Stimulated activated effector memory CD8-positive, alpha-beta T cell treated with anti-CD3 and anti-CD28 coated beads, Interleukin-12 subunit alpha, Interleukin-12 subunit beta, amount 100 ng/mL, for 72 hours (primary cell): ENCODE measurements at regions not wholly inside any gene's neighbourhood (a gene's known extent, or its start where the extent isn't known, plus 50 kb on each side); places are given as distances from the start of the nearest gene placed in this dataset.
"Not testable (repeated sequence)": the region's sequence is repeated elsewhere in the genome, so short reads cannot be mapped to it uniquely, and the experiment has no call there.

Experiments
- ATAC-seq: fragments of 150-1000 bp; cut with Tn5 transposase; 2 replicates; pipeline ENCODE4 v1.10.0; 2021
- DNase-seq, 2 donors: peaks; one replicate each; pipeline ENCODE4 v3.0.0; 2021 to 2022; ENCODE audit warnings: low spot score in 2 of 2
- H3K27ac Mint-ChIP-seq: one replicate; pipeline ENCODE4 v1.8.0; 2022; ENCODE audit warnings: mild to moderate bottlenecking, mixed read lengths
- H3K36me3 Mint-ChIP-seq: one replicate; pipeline ENCODE4 v1.8.0; 2022; ENCODE audit warnings: mild to moderate bottlenecking, mixed read lengths
- H3K4me1 Mint-ChIP-seq: one replicate; pipeline ENCODE4 v1.8.0; 2022; ENCODE audit warnings: mixed read lengths
- H3K4me3 Mint-ChIP-seq: one replicate; pipeline ENCODE4 v1.8.0; 2022; ENCODE audit warnings: mild to moderate bottlenecking, mixed read lengths
- H3K9me3 Mint-ChIP-seq: one replicate; pipeline ENCODE4 v1.8.0; 2022; ENCODE audit warnings: mixed read lengths

GRCh38 chr5:179468696-179469095, 81.7 kb upstream of the RUFY1 start:
- Mint-ChIP-seq H3K27ac (no peak overlapping the region), H3K4me3 (no peak overlapping the region), H3K4me1 (no peaks in the 10 kb centered on the region), H3K9me3 (no peaks in the 10 kb centered on the region), H3K36me3 (no peaks in the 10 kb centered on the region)
- ATAC-seq (peak; percentile 37), DNase-seq (no peak)

GRCh38 chr5:179467441-179467840, 82.9 kb upstream of the RUFY1 start:
- Mint-ChIP-seq H3K4me1 (no peaks in the 10 kb centered on the region), H3K9me3 (no peaks in the 10 kb centered on the region), H3K36me3 (no peaks in the 10 kb centered on the region), H3K4me3 (no peak overlapping the region), H3K27ac (no peak overlapping the region)
- no peak for DNase-seq
- no peak for ATAC-seq

DNA sequence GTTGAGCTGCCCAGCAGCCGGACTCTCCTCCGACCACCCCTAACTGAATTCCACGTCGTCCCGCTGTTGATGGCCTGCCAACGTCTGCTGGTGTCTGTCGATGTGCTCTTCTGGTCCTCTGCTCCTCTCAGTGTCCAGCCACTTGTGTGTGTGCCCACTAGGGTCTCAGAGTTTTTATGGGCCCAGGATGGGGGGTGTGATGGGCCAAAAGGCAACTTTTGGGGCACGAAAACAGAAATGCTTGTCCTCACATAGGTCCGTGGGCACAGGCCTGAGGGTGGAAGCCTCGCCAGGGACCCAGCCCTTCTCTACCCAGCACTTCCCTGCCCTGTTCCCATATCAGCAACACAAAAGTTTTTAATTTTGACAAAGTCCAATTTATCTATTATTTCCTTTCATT, 85.7 kb upstream of the RUFY1 start:
- Mint-ChIP-seq H3K4me3 (no peak overlapping the region), H3K27ac (no peak overlapping the region), H3K4me1 (no peaks in the 10 kb centered on the region), H3K9me3 (no peaks in the 10 kb centered on the region), H3K36me3 (no peaks in the 10 kb centered on the region)
- ATAC-seq (no peak), DNase-seq (no peak)

DNA sequence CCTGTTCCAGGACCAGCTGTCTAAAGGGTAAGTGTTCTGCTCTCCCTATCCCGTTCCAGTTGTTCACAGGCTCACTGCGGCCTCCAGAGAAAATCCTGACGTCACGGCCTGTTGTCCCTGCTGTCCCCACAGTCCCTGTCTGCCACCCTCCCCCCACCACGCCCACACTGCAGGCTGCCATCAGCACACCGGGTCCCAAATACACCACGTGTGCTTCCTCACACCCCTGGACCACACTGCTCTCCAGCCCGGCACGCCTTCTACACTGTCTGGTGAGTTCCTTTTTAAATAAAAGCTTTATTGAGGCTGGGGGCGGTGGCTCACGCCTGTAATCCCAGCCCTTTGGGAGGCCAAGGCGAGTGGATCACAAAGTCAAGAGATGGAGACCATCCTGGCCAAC, 88.3 kb upstream of the RUFY1 start:
- H3K4me1 Mint-ChIP-seq = no peaks in the 10 kb centered on the region
- no peaks in the 10 kb centered on the region for H3K36me3 Mint-ChIP-seq
- peaks cover 3% of the 10 kb centered on the region for H3K9me3 Mint-ChIP-seq
- ATAC-seq (no peak), DNase-seq (no peak)
- no peak overlapping the region for H3K27ac Mint-ChIP-seq
- H3K4me3 Mint-ChIP-seq = no peak overlapping the region

DNA sequence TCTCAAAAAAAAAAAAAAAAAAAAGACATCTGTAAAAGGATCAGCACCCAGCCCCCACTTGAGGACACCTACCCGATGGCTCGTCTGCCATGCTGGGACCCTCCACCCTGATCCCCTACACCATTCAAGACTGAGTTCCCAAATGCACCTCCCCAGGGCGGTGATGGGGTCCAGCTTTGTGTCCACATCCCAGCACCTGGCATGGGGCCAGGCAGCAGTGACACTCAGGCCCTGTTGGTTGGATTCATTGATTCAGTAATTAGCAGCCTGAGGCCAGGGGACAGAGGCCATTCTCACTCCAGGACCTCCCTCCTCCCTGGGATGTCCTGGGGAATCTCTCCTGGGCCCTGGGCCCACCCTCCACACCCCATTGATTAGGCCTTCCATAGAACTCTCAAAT, 88.8 kb upstream of the RUFY1 start:
- no peaks in the 10 kb centered on the region for H3K36me3 Mint-ChIP-seq
- no peak overlapping the region for H3K27ac Mint-ChIP-seq
- H3K4me3 Mint-ChIP-seq = no peak overlapping the region
- peaks cover 3% of the 10 kb centered on the region for H3K9me3 Mint-ChIP-seq
- no peaks in the 10 kb centered on the region for H3K4me1 Mint-ChIP-seq
- DNase-seq = no peak
- ATAC-seq = no peak

- Mint-ChIP-seq H3K27ac (no peak overlapping the region), H3K4me3 (no peak overlapping the region), H3K4me1 (no peaks in the 10 kb centered on the region), H3K9me3 (peaks cover 5% of the 10 kb centered on the region), H3K36me3 (no peaks in the 10 kb centered on the region)
- ATAC-seq (no peak), DNase-seq (no peak)
Measured at GRCh38 chr5:179459771-179460170, 90.6 kb upstream of the RUFY1 start.

- Mint-ChIP-seq H3K36me3 (no peaks in the 10 kb centered on the region), H3K4me3 (no peak overlapping the region), H3K4me1 (no peaks in the 10 kb centered on the region), H3K9me3 (peaks cover 9% of the 10 kb centered on the region), H3K27ac (no peak overlapping the region)
- ATAC-seq = no peak
- no peak for DNase-seq
Measured at GRCh38 chr5:179457612-179458011, 92.7 kb upstream of the RUFY1 start.

- H3K27ac Mint-ChIP-seq, H3K4me3 Mint-ChIP-seq, DNase-seq, ATAC-seq, H3K36me3 Mint-ChIP-seq, H3K9me3 Mint-ChIP-seq, H3K4me1 Mint-ChIP-seq: not testable (repeated sequence)
Measured at GRCh38 chr5:179456075-179456474, 94.3 kb upstream of the RUFY1 start.

DNA sequence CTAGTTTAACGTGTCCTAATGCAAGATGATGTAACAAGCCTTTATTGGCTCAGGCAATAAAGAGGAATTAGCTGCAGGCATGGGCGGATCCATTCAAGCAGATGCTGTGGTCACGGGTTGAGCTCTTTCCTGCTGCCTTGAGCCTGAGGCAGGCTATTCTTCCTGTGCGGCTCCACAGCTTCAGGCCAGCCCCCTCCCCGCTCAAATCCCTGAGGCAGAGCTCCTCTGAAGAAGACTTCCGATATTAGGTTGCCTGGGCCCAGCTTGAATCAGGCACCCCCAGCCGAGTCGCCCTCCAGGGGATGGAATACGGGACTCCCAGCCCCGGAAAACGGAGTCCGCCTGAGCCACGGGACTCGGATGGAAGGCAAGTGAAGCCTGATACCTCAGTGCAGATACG, 95.0 kb upstream of the RUFY1 start:
- peaks cover 9% of the 10 kb centered on the region for H3K9me3 Mint-ChIP-seq
- no peak overlapping the region for H3K4me3 Mint-ChIP-seq
- no peaks in the 10 kb centered on the region for H3K36me3 Mint-ChIP-seq
- DNase-seq = no peak
- H3K4me1 Mint-ChIP-seq = no peaks in the 10 kb centered on the region
- no peak overlapping the region for H3K27ac Mint-ChIP-seq
- ATAC-seq = no peak

DNA sequence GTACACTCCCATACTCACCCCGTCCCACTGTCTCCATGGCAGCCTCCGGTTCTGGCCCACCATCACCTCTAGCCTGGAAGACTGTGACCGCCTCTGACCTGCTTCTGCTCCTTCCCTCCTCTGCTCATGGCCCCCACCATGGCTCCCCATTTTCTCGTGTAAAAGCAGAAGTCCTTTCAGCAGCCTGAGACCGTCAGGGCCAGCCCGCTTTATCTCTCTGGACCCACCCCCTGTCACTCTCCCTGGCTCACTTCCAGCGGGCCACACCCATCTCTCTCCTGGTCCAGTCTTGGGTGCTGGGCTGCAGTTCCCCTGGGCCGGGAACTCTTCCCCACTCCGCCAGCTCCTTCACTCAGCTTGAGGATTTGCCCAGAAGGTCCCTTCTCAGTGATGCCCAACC, 96.0 kb upstream of the RUFY1 start:
- Mint-ChIP-seq H3K4me1 (no peaks in the 10 kb centered on the region), H3K4me3 (no peak overlapping the region), H3K27ac (no peak overlapping the region), H3K9me3 (peaks cover 9% of the 10 kb centered on the region), H3K36me3 (no peaks in the 10 kb centered on the region)
- DNase-seq = no peak
- ATAC-seq = no peak

- Mint-ChIP-seq H3K36me3 (no peaks in the 10 kb centered on the region), H3K4me3 (no peak overlapping the region), H3K4me1 (no peaks in the 10 kb centered on the region), H3K27ac (no peak overlapping the region), H3K9me3 (peaks cover 9% of the 10 kb centered on the region)
- DNase-seq (no peak), ATAC-seq (no peak)
Measured at GRCh38 chr5:179453616-179454015, 96.7 kb upstream of the RUFY1 start.

GRCh38 chr5:179452356-179453230, 97.8 kb upstream of the RUFY1 start:
- Mint-ChIP-seq H3K4me1 (no peaks in the 10 kb centered on the region), H3K36me3 (no peaks in the 10 kb centered on the region), H3K4me3 (no peak overlapping the region), H3K9me3 (peaks cover 7% of the 10 kb centered on the region), H3K27ac (no peak overlapping the region)
- ATAC-seq (no peak), DNase-seq (no peak)

GRCh38 chr5:179451828-179452196, 98.5 kb upstream of the RUFY1 start:
- H3K36me3 Mint-ChIP-seq = no peaks in the 10 kb centered on the region
- no peak overlapping the region for H3K4me3 Mint-ChIP-seq
- no peak for DNase-seq
- H3K4me1 Mint-ChIP-seq = no peaks in the 10 kb centered on the region
- peaks cover 6% of the 10 kb centered on the region for H3K9me3 Mint-ChIP-seq
- ATAC-seq = no peak
- no peak overlapping the region for H3K27ac Mint-ChIP-seq

GRCh38 chr5:179451114-179451827, 99.1 kb upstream of the RUFY1 start:
- ATAC-seq (no peak), DNase-seq (no peak)
- no peak overlapping the region for H3K27ac Mint-ChIP-seq
- H3K4me1 Mint-ChIP-seq = no peaks in the 10 kb centered on the region
- peaks cover 4% of the 10 kb centered on the region for H3K9me3 Mint-ChIP-seq
- H3K4me3 Mint-ChIP-seq = no peak overlapping the region
- H3K36me3 Mint-ChIP-seq = no peaks in the 10 kb centered on the region

DNA sequence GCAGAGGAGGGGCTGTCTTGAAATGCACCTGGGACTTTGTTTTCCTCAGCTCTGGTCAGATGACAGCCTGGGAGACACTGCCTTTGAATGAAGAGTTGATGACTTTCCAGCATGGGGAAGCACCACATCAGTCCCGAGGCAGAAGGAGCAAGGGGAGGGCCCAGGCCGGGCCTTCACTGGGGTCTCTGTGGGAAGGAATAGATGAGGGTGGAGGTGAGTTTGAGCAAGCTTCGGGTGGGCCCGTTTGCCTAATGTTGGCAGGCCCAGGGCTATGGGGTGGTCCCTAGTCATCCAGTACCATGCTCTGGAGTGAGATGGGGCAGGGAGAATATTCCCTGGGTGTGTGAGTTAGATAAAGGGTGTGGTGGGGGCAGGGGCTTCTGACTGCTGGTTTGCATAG, 100.4 kb upstream of the RUFY1 start:
- H3K27ac Mint-ChIP-seq, ATAC-seq, H3K4me3 Mint-ChIP-seq, H3K9me3 Mint-ChIP-seq, DNase-seq, H3K36me3 Mint-ChIP-seq, H3K4me1 Mint-ChIP-seq: not testable (repeated sequence)

GRCh38 chr5:179448282-179448681, 102.1 kb upstream of the RUFY1 start:
- not testable (repeated sequence) for DNase-seq, H3K9me3 Mint-ChIP-seq, ATAC-seq, H3K4me3 Mint-ChIP-seq, H3K4me1 Mint-ChIP-seq, H3K36me3 Mint-ChIP-seq, H3K27ac Mint-ChIP-seq
